GM12878 (cell line): ENCODE measurements at regions not wholly inside any gene's neighbourhood (a gene's known extent, or its start where the extent isn't known, plus 50 kb on each side); places are given as distances from the start of the nearest gene placed in this dataset.

Experiments used
- ATAC-seq: fragments of 200-7000 bp; cut with Tn5 transposase; 3 replicates; pipeline ENCODE4 v1.9.1; 2020; ENCODE audit warnings: mild to moderate bottlenecking, moderate library complexity
- BruUV-seq: library from RNA; stranded (reverse); fragments of 400-500 nt; replicated peaks from 2 replicates; lab custom pipeline; 2021; lab: Mats Ljungman, UMichigan
- CTCF ChIA-PET: fragments of 300-600 bp; sonication (Branson Sonifier 250); formaldehyde crosslinking; extraction: SDS; loops from one replicate; lab custom pipeline; 2021; ENCODE audit warnings: inconsistent platforms; lab: Yijun Ruan, JAX
- POLR2A ChIA-PET: fragments of 350-600 bp; formaldehyde crosslinking; extraction: SDS; loops from one replicate; lab custom pipeline; 2021; ENCODE audit warnings: inconsistent platforms; lab: Charles Lee
- RAD21 ChIA-PET: fragments of 300-600 bp; sonication (Branson Sonifier 250); formaldehyde crosslinking; loops from one replicate; lab custom pipeline; 2023; ENCODE audit warnings: antibody characterized with exemption; ENCODE audit not compliant: unreplicated experiment; lab: Charles Lee
- SMC1A ChIA-PET: fragments of 300-600 bp; sonication (Branson Sonifier 250); formaldehyde crosslinking; loops from one replicate; lab custom pipeline; 2023; ENCODE audit not compliant: unreplicated experiment, uncharacterized antibody; lab: Charles Lee
- DNase-seq: peaks from one replicate; pipeline ENCODE4 v3.0.0-alpha.2; 2011; ENCODE audit warnings: low read depth, low spot score
- FAIRE-seq: peaks from 3 replicates; lab custom pipeline; 2011; peaks lifted over from hg19 to GRCh38; lab: Jason Lieb, UNC
- H2AFZ ChIP-seq: 2 replicates; pipeline ENCODE4 v1.6.0; 2011; ENCODE audit warnings: low read depth, low read length, control low read depth; ENCODE audit not compliant: control insufficient read depth
- H3K27ac ChIP-seq: 2 replicates; pipeline ENCODE4 v1.5.1; 2011; ENCODE audit warnings: control low read depth; ENCODE audit not compliant: control insufficient read depth, insufficient read depth
- H3K27me3 ChIP-seq, 2 experiments: replicated peaks in 1 of 2; 2 replicates each; pipeline versions ENCODE4 v1.6.0 to v1.6.1; 2011; ENCODE audit warnings: low read length in 1 of 2; ENCODE audit not compliant: control insufficient read depth in 2 of 2, insufficient read depth in 2 of 2
- H3K36me3 ChIP-seq, 2 experiments: 2 replicates each; pipeline ENCODE4 v1.5.1; 2011; ENCODE audit warnings: low read length in 1 of 2; ENCODE audit not compliant: control insufficient read depth in 2 of 2, insufficient read depth in 2 of 2
- H3K4me1 ChIP-seq: 2 replicates; pipeline ENCODE4 v1.6.1; 2011; ENCODE audit warnings: mild to moderate bottlenecking, low read length, moderate library complexity, mixed read lengths; ENCODE audit not compliant: control insufficient read depth, insufficient read depth
- H3K4me2 ChIP-seq: 2 replicates; pipeline ENCODE4 v1.6.0; 2011; ENCODE audit warnings: control low read depth; ENCODE audit not compliant: control insufficient read depth, insufficient read depth
- H3K4me3 ChIP-seq: fragments of 200-600 bp; sonication (generic); 2 replicates; pipeline ENCODE4 v1.5.1; 2016
- H3K79me2 ChIP-seq: 2 replicates; pipeline ENCODE4 v1.6.0; 2011; ENCODE audit warnings: low read length; ENCODE audit not compliant: control insufficient read depth, insufficient read depth
- H3K9ac ChIP-seq: 2 replicates; pipeline ENCODE4 v1.8.0; 2011; ENCODE audit warnings: low read length, control low read depth, mixed read lengths; ENCODE audit not compliant: control insufficient read depth, insufficient read depth
- H3K9me3 ChIP-seq: replicated peaks from 3 replicates; pipeline ENCODE4 v1.5.1; 2011; ENCODE audit warnings: mild to moderate bottlenecking, low read length; ENCODE audit not compliant: control insufficient read depth, insufficient read depth
- H4K20me1 ChIP-seq: 2 replicates; pipeline ENCODE4 v1.6.0; 2011; ENCODE audit not compliant: control insufficient read depth, insufficient read depth
- CREB1 ChIP-seq: IDR thresholded peaks from 2 replicates; pipeline ENCODE4 v1.6.1; 2012; ENCODE audit warnings: low read depth, mild to moderate bottlenecking, inconsistent platforms
- FOXK2 ChIP-seq: fragments of 450-650 bp; IDR thresholded peaks from 2 replicates; pipeline ENCODE4 v1.6.1; 2017; ENCODE audit warnings: mild to moderate bottlenecking, moderate library complexity
- NFYA ChIP-seq: IDR thresholded peaks from 2 replicates; pipeline ENCODE4 v1.6.1; 2011; ENCODE audit warnings: low read depth, mild to moderate bottlenecking, low read length, improper control_type of control experiment, borderline replicate concordance
- POLR2AphosphoS2 ChIP-seq: IDR thresholded peaks from 2 replicates; pipeline ENCODE4 v1.6.1; 2011; ENCODE audit warnings: low read depth, mild to moderate bottlenecking, low read length, improper control_type of control experiment, moderate library complexity
- POU2F2 ChIP-seq: IDR thresholded peaks from 3 replicates; pipeline ENCODE4 v1.6.1; 2011; ENCODE audit warnings: low read depth, mild to moderate bottlenecking, low read length, borderline replicate concordance
- SIX5 ChIP-seq: IDR thresholded peaks from 2 replicates; pipeline ENCODE4 v1.6.1; 2011; ENCODE audit warnings: mild to moderate bottlenecking, low read depth, low read length, moderate library complexity; ENCODE audit not compliant: severe bottlenecking
- SMAD5 ChIP-seq: IDR thresholded peaks from 2 replicates; pipeline ENCODE4 v1.6.1; 2016; ENCODE audit warnings: antibody characterized with exemption, low read depth
- WRNIP1 ChIP-seq: IDR thresholded peaks from 2 replicates; pipeline ENCODE4 v1.6.1; 2011; ENCODE audit warnings: low read depth, low read length, improper control_type of control experiment, borderline replicate concordance
- ZNF207 ChIP-seq: fragments of 450-650 bp; IDR thresholded peaks from 2 replicates; pipeline ENCODE4 v1.6.1; 2014; ENCODE audit warnings: antibody characterized with exemption, mild to moderate bottlenecking, borderline replicate concordance
- ZZZ3 ChIP-seq: IDR thresholded peaks from 2 replicates; pipeline ENCODE4 v1.6.1; 2011; ENCODE audit warnings: low read depth; ENCODE audit not compliant: control insufficient read depth, insufficient read length
- WGBS: methylation state at CpG from one replicate; pipeline ENCODE4 v1.1.6; 2016; ENCODE audit warnings: low lambda C conversion rate; ENCODE audit not compliant: insufficient replicate concordance, insufficient coverage; ENCODE audit errors: missing lambda C conversion rate; 5-methylcytosine and 5-hydroxymethylcytosine counted together
- in situ Hi-C: fragments of 300-500 bp; cut with MboI; formaldehyde crosslinking; loops from 9 replicates; pipeline ENCODE4 v1.14.3; 2018; ENCODE audit warnings: mixed read lengths
- intact Hi-C: fragments of 100-400 bp; cut with micrococcal nuclease; formaldehyde crosslinking; loops from one replicate; pipeline ENCODE4 v1.14.2; 2022; ENCODE audit not compliant: unreplicated experiment
- TF ChIP-seq, protein P1 (sequence below): IDR thresholded peaks from 2 replicates; pipeline ENCODE4 v1.6.1; 2012; ENCODE audit warnings: low read depth, low read length, improper control_type of control experiment
- TF ChIP-seq, protein P2 (sequence below): IDR thresholded peaks from 2 replicates; pipeline ENCODE4 v1.6.1; 2011; ENCODE audit warnings: low read depth, mild to moderate bottlenecking, low read length, moderate library complexity, borderline replicate concordance; ENCODE audit errors: extremely low read depth
- TF ChIP-seq, protein P3 (sequence below): fragments of 450-650 bp; IDR thresholded peaks from 2 replicates; pipeline ENCODE4 v1.6.1; 2014; ENCODE audit warnings: mild to moderate bottlenecking
- TF ChIP-seq, protein P4 (sequence below): fragments of 450-650 bp; formaldehyde crosslinking; IDR thresholded peaks from 2 replicates; pipeline ENCODE4 v1.5.0; 2022; ENCODE audit warnings: mild to moderate bottlenecking, missing genetic modification characterization

DNA sequence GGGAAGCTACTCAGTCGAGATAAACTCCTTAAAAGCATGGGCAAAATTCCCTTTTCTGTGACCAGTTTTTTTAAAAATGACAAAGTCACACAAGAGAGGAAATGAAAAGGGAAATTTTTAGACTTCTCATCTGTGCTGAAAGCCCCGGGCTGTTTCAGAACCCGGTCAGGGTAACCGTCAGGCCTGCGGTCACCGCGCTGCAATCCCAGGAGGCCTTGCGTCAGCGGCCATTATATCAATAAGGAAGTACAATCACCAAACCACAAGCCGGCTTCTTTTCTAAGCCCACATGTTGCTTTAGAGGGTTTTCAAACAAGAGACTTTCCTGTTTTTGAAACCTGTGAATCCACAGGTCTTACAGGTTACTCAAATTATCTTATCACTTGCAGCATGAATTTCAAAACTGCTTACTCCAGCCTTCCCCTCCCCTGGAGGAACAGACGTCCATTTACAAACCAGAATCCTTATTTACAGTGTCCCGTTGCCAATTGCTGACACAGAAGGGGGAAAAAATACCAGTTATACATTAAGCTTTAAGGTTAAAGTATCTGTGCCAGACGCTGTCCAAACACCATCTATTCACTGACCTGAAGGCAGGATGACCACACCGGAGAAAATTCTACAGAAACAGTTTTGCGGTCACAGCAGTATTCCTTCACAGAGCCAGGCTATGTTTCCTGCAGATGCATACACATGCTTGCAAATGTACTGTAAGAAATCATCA, 165.3 kb downstream of the TOMM20 start (continued):
- TF ChIP-seq, protein P1, sequence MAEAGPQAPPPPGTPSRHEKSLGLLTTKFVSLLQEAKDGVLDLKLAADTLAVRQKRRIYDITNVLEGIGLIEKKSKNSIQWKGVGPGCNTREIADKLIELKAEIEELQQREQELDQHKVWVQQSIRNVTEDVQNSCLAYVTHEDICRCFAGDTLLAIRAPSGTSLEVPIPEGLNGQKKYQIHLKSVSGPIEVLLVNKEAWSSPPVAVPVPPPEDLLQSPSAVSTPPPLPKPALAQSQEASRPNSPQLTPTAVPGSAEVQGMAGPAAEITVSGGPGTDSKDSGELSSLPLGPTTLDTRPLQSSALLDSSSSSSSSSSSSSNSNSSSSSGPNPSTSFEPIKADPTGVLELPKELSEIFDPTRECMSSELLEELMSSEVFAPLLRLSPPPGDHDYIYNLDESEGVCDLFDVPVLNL, result no peak
- TF ChIP-seq, protein P2, sequence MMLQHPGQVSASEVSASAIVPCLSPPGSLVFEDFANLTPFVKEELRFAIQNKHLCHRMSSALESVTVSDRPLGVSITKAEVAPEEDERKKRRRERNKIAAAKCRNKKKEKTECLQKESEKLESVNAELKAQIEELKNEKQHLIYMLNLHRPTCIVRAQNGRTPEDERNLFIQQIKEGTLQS, result no peak
- TF ChIP-seq, protein P3, sequence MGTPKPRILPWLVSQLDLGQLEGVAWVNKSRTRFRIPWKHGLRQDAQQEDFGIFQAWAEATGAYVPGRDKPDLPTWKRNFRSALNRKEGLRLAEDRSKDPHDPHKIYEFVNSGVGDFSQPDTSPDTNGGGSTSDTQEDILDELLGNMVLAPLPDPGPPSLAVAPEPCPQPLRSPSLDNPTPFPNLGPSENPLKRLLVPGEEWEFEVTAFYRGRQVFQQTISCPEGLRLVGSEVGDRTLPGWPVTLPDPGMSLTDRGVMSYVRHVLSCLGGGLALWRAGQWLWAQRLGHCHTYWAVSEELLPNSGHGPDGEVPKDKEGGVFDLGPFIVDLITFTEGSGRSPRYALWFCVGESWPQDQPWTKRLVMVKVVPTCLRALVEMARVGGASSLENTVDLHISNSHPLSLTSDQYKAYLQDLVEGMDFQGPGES, result no peak
- TF ChIP-seq POLR2AphosphoS2 (no peak), POU2F2 (peak; percentile 89; the same call in 2 of the 3 replicates)

DNA sequence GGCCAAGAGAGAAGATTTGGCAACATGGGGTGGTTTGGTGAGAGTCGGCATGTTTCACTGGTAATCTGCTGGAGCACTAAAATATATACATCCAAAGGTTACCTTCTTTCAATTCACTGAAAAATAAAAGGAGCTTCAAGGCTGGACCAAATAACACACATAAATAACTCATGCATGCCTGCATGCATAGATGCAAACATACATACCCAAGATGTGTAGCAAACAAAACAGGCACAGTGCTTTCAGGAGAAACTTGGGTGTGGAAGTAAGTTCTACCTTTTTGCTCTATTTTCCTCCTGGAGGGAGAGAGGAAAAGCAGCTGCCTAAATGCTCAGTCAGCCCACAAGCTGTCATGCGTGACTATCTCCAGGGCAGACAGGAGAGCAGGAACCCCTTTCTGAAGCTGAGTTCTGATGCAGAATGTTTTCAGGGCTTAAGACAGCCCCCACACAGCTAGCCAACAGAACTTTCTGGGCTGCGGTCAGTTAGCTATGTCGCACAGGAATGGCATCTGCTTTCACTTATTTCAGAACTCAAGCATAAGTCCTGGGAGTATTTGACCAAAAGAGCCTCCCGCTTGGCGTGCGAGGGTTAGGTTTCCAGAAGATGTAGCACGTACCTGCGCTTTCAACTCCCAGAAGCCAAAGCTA, 166.2 kb downstream of the TOMM20 start:
- Histone ChIP-seq H3K27ac (peak overlapping the region; percentile 96), H2AFZ (no peak overlapping the region), H3K9ac (peak overlapping the region; percentile 82), H3K27me3 (no peaks in the 10 kb centered on the region), H3K4me3 (peak overlapping the region; percentile 45; the same call in 1 of the 2 replicates), H3K79me2 (no peaks in the 10 kb centered on the region), H3K36me3 (no peaks in the 10 kb centered on the region), H4K20me1 (no peaks in the 10 kb centered on the region), H3K9me3 (no peaks in the 10 kb centered on the region), H3K4me2 (peak overlapping the region; percentile 88), H3K4me1 (peaks cover 58% of the 10 kb centered on the region)
- FAIRE-seq (peak; percentile 64), ATAC-seq (peak; percentile 78), DNase-seq (peak; percentile 91)
- intact Hi-C loops, result loop anchor here (1.0 to 2.0 kb wide), 7 partner anchors 24 to 232 kb away; no protein-coding TSS in a partner anchor
- CTCF ChIA-PET, result interaction anchor here (0.7 to 3.4 kb wide), 19 partner anchors 8 to 475 kb away, joined by 3 to 16 read pairs (median 4); no protein-coding TSS in a partner anchor
- TSS peak; percentile 79 for BruUV-seq
- RAD21 ChIA-PET, result interaction anchor here (0.7 to 14.4 kb wide), 35 partner anchors 8 to 463 kb away, joined by 3 to 258 read pairs (median 5); partner anchors contain the start of gene IRF2BP2
- under 1% methylated on average over 9 of the region's 9 CpGs for WGBS
- POLR2A ChIA-PET, result interaction anchor here (0.6 to 12.0 kb wide), 15 partner anchors 9 to 362 kb away, joined by 3 to 108 read pairs (median 4); no protein-coding TSS in a partner anchor
- in situ Hi-C loops, result no loop called here
- SMC1A ChIA-PET, result interaction anchor here (0.6 to 7.3 kb wide), 40 partner anchors 8 to 467 kb away, joined by 3 to 164 read pairs (median 5); no protein-coding TSS in a partner anchor
- no peak for TF ChIP-seq CREB1
- TF ChIP-seq FOXK2, result no peak
- no peak for TF ChIP-seq ZZZ3
- TF ChIP-seq POLR2AphosphoS2, result 0 out of 2 replicates have a peak, but pooled peaks have one; percentile 32
- TF ChIP-seq WRNIP1, result no peak
- no peak for TF ChIP-seq SIX5
- TF ChIP-seq, protein P4, sequence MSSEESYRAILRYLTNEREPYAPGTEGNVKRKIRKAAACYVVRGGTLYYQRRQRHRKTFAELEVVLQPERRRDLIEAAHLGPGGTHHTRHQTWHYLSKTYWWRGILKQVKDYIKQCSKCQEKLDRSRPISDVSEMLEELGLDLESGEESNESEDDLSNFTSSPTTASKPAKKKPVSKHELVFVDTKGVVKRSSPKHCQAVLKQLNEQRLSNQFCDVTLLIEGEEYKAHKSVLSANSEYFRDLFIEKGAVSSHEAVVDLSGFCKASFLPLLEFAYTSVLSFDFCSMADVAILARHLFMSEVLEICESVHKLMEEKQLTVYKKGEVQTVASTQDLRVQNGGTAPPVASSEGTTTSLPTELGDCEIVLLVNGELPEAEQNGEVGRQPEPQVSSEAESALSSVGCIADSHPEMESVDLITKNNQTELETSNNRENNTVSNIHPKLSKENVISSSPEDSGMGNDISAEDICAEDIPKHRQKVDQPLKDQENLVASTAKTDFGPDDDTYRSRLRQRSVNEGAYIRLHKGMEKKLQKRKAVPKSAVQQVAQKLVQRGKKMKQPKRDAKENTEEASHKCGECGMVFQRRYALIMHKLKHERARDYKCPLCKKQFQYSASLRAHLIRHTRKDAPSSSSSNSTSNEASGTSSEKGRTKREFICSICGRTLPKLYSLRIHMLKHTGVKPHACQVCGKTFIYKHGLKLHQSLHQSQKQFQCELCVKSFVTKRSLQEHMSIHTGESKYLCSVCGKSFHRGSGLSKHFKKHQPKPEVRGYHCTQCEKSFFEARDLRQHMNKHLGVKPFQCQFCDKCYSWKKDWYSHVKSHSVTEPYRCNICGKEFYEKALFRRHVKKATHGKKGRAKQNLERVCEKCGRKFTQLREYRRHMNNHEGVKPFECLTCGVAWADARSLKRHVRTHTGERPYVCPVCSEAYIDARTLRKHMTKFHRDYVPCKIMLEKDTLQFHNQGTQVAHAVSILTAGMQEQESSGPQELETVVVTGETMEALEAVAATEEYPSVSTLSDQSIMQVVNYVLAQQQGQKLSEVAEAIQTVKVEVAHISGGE (CRISPR knock-in tag), result no peak
- 0 out of 2 replicates have a peak, but pooled peaks have one; percentile 24 for TF ChIP-seq ZNF207
- TF ChIP-seq SMAD5, result no peak; the same call in 1 of the 2 replicates
- no peak for TF ChIP-seq NFYA
